B cell (primary cell): ENCODE measurements at regions not wholly inside any gene's neighbourhood (a gene's known extent, or its start where the extent isn't known, plus 50 kb on each side); places are given as distances from the start of the nearest gene placed in this dataset.
"Not testable (repeated sequence)": the region's sequence is repeated elsewhere in the genome, so short reads cannot be mapped to it uniquely, and the experiment has no call there.

ENCODE experiments used
- ATAC-seq: fragments of 200-7000 bp; cut with Tn5 transposase; one replicate; pipeline ENCODE4 v1.10.0; 2021; ENCODE audit warnings: low read depth, mild to moderate bottlenecking, moderate number of reproducible peaks, moderate library complexity
- CTCF ChIA-PET: fragments of 350-600 bp; sonication (Branson Sonifier 250); formaldehyde crosslinking; loops from one replicate; lab custom pipeline; 2021; ENCODE audit warnings: antibody characterized with exemption, inconsistent platforms; lab: Charles Lee
- POLR2A ChIA-PET: fragments of 350-600 bp; sonication (Branson Sonifier 250); formaldehyde crosslinking; loops from one replicate; lab custom pipeline; 2021; ENCODE audit warnings: antibody characterized with exemption; lab: Charles Lee
- DNase-seq: peaks from one replicate; pipeline ENCODE4 v3.0.0; 2013
- H2AFZ ChIP-seq: 2 replicates; pipeline ENCODE4 v1.6.1; 2012; ENCODE audit warnings: mild to moderate bottlenecking, low read depth, low read length; ENCODE audit not compliant: insufficient read depth, poor library complexity, severe bottlenecking
- H3K27ac ChIP-seq, 2 donors: 1 replicate in 1 of 2; 2 replicates in 1 of 2; pipeline ENCODE4 v1.5.1; 2012 to 2013; ENCODE audit warnings: low read length in 2 of 2, mild to moderate bottlenecking in 2 of 2, moderate library complexity in 1 of 2
- H3K27me3 ChIP-seq, 4 experiments: fragments of 200-600 bp in 1 of 4; sonication (generic) in 1 of 4; replicated peaks in 1 of 4; 1 replicate in 2 of 4; 2 replicates in 2 of 4; pipeline versions ENCODE4 v1.6.1 to v1.7.0; 2013 to 2016; ENCODE audit warnings: low read length in 3 of 4, mild to moderate bottlenecking in 2 of 4, mixed read lengths in 1 of 4, moderate library complexity in 1 of 4; ENCODE audit not compliant: insufficient read depth in 4 of 4, control insufficient read depth in 3 of 4; ENCODE audit errors: control extremely low read depth in 1 of 4
- H3K36me3 ChIP-seq, 2 experiments: replicated peaks in 1 of 2; 1 replicate in 1 of 2; 2 replicates in 1 of 2; pipeline versions ENCODE4 v1.6.1 to v1.7.1; 2013; ENCODE audit warnings: low read length in 1 of 2; ENCODE audit not compliant: insufficient read depth in 2 of 2, control insufficient read depth in 1 of 2; ENCODE audit errors: control extremely low read depth in 1 of 2, extremely low read depth in 1 of 2
- H3K4me1 ChIP-seq, 2 donors: fragments of 200-600 bp in 1 of 2; sonication (generic) in 1 of 2; 1 replicate in 1 of 2; 2 replicates in 1 of 2; pipeline versions ENCODE4 v1.5.1 to v1.6.1; 2013 to 2017; ENCODE audit warnings: low read length in 2 of 2; ENCODE audit not compliant: control insufficient read depth in 2 of 2, insufficient read depth in 2 of 2
- H3K4me2 ChIP-seq: replicated peaks from 2 replicates; pipeline ENCODE3; 2012; ENCODE audit warnings: mild to moderate bottlenecking, low read depth, low read length; ENCODE audit not compliant: poor library complexity, severe bottlenecking
- H3K4me3 ChIP-seq, 5 experiments: fragments of 200-600 bp in 1 of 5; sonication (generic) in 1 of 5; 1 replicate in 3 of 5; 2 replicates in 2 of 5; pipeline versions ENCODE4 v1.5.1 to v1.7.0; 2011 to 2016; ENCODE audit warnings: low read length in 4 of 5, mild to moderate bottlenecking in 4 of 5, low read depth in 2 of 5, control low read depth in 1 of 5, moderate library complexity in 1 of 5; ENCODE audit not compliant: insufficient read depth in 1 of 5; ENCODE audit errors: control extremely low read depth in 1 of 5, extremely low read depth in 1 of 5
- H3K79me2 ChIP-seq: fragments of 200-600 bp; sonication (generic); one replicate; pipeline ENCODE4 v1.6.0; 2016; ENCODE audit warnings: low read length; ENCODE audit not compliant: control insufficient read depth, insufficient read depth
- H3K9ac ChIP-seq: fragments of 200-600 bp; sonication (generic); 2 replicates; pipeline ENCODE4 v1.6.1; 2017; ENCODE audit warnings: mild to moderate bottlenecking, low read length, moderate library complexity
- H3K9me3 ChIP-seq, 3 donors: one replicate each; pipeline versions ENCODE4 v1.6.1 to v1.7.1; 2013; ENCODE audit warnings: low read length in 2 of 3; ENCODE audit not compliant: control insufficient read depth in 2 of 3, insufficient read depth in 1 of 3; ENCODE audit errors: control extremely low read depth in 1 of 3
- H4K20me1 ChIP-seq: 2 replicates; pipeline ENCODE4 v1.6.0; 2012; ENCODE audit warnings: mild to moderate bottlenecking, low read length; ENCODE audit not compliant: insufficient read depth, control insufficient read depth, poor library complexity, severe bottlenecking
- H3K27ac Mint-ChIP-seq: one replicate; pipeline ENCODE4 v1.8.0; 2021; ENCODE audit warnings: mixed read lengths
- H3K27me3 Mint-ChIP-seq: one replicate; pipeline ENCODE4 v1.8.0; 2021; ENCODE audit warnings: mixed read lengths
- H3K4me1 Mint-ChIP-seq: one replicate; pipeline ENCODE4 v1.8.0; 2021; ENCODE audit warnings: mixed read lengths
- H3K4me3 Mint-ChIP-seq: one replicate; pipeline ENCODE4 v1.8.0; 2021; ENCODE audit warnings: mixed read lengths
- H3K9me3 Mint-ChIP-seq: one replicate; pipeline ENCODE4 v1.8.0; 2022; ENCODE audit warnings: mixed read lengths; ENCODE audit not compliant: insufficient read depth
- WGBS: methylation state at CpG from one replicate; pipeline ENCODE4 v1.1.5; 2013; ENCODE audit warnings: missing lambda C conversion rate; ENCODE audit not compliant: insufficient coverage; 5-methylcytosine and 5-hydroxymethylcytosine counted together
- intact Hi-C: fragments of 100-400 bp; cut with micrococcal nuclease; formaldehyde crosslinking; loops from one replicate; pipeline ENCODE4 v1.10.0; 2022

DNA sequence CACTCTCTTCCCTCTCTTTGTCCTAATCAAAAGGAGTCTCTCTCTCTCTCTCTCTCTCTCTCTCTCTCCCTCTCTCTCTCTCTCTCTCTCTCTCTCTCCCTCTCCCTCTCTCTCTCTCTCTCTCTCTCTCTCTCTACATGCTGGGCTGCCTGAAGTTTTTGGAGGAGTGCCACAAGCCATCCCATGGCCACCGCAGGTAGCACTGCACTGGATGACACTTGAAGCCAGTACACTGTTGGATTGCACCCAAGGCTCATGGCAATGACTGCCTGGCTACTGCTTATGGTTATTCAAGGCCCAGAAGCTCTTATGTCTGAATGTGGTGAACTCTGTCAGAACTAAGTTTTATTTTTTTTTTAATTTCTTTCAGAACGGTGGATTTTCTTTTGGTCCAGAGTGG is 115.2 kb downstream of the SPIN4 start:
- H3K4me1 ChIP-seq, H3K27me3 ChIP-seq, H3K79me2 ChIP-seq, DNase-seq, ATAC-seq, H3K9ac ChIP-seq, H3K27ac Mint-ChIP-seq, H3K4me2 ChIP-seq, POLR2A ChIA-PET, H3K4me3 Mint-ChIP-seq, H3K36me3 ChIP-seq, H3K9me3 ChIP-seq, H4K20me1 ChIP-seq, CTCF ChIA-PET, H2AFZ ChIP-seq, H3K27me3 Mint-ChIP-seq, H3K4me1 Mint-ChIP-seq, H3K9me3 Mint-ChIP-seq, H3K27ac ChIP-seq, intact Hi-C loops, H3K4me3 ChIP-seq: not testable (repeated sequence)
- no CpG with 5 or more reads among the region's 2 CpGs for WGBS

- H3K27ac ChIP-seq, ATAC-seq, H3K4me3 Mint-ChIP-seq, H3K27ac Mint-ChIP-seq, H3K27me3 Mint-ChIP-seq, H3K4me1 Mint-ChIP-seq, DNase-seq, H3K27me3 ChIP-seq, CTCF ChIA-PET, POLR2A ChIA-PET, H3K4me3 ChIP-seq, H2AFZ ChIP-seq, H3K4me2 ChIP-seq, intact Hi-C loops, H3K9me3 ChIP-seq, H3K9ac ChIP-seq, H3K4me1 ChIP-seq, H3K36me3 ChIP-seq, H3K9me3 Mint-ChIP-seq, H4K20me1 ChIP-seq, H3K79me2 ChIP-seq: not testable (repeated sequence)
- no CpG with 5 or more reads among the region's 10 CpGs for WGBS
Measured at GRCh38 chrX:63233013-63233412, 118.1 kb downstream of the SPIN4 start.

DNA sequence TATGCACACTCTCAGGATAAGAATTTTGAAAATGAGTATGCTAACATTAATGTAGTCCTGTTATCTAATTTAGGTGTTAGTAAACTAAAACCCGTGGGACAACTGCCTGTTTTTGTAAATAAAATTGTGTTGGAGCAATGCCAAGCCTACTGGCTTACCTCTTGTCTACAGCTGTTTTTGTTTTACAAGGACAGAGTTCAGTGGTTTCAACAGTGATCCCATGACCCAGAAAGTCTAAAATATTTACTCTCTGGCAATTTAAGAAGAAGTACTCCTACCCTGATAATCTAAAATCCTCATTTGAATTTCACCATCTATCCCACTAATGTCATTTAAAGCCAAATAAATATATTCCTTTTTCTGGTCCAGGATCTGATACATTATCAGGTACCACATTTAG is 132.9 kb downstream of the SPIN4 start:
- H3K4me3 ChIP-seq, H3K4me1 Mint-ChIP-seq, H3K79me2 ChIP-seq, DNase-seq, H3K27me3 ChIP-seq, H3K9me3 Mint-ChIP-seq, H3K4me3 Mint-ChIP-seq, POLR2A ChIA-PET, H4K20me1 ChIP-seq, H3K4me2 ChIP-seq, H2AFZ ChIP-seq, H3K27ac ChIP-seq, H3K4me1 ChIP-seq, CTCF ChIA-PET, H3K9me3 ChIP-seq, H3K9ac ChIP-seq, H3K27ac Mint-ChIP-seq, ATAC-seq, H3K27me3 Mint-ChIP-seq, H3K36me3 ChIP-seq, intact Hi-C loops: not testable (repeated sequence)
- WGBS: no CpG with 5 or more reads among the region's 1 CpG

DNA sequence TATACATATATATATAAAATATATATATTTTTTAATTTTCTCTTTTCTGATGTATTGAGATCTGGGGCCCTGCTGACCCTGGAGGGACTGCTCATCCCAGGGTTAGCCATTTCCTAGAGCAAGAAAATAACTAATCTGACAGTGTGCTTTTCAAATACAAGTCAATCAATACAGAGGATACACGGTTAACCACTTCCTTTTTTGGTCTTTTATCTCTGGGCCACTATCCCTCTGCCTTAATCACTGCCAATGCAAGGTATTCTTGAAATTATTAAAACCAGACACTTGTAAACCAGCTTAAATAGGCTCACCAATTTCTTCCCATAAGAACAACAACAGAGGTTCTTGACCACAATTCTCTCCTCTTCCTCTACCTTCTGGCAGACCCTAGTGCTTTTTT is 133.6 kb downstream of the SPIN4 start:
- H3K36me3 ChIP-seq, H4K20me1 ChIP-seq, H3K4me3 ChIP-seq, ATAC-seq, H3K27ac ChIP-seq, H3K4me1 Mint-ChIP-seq, DNase-seq, H3K4me3 Mint-ChIP-seq, H2AFZ ChIP-seq, H3K9ac ChIP-seq, H3K27me3 ChIP-seq, intact Hi-C loops, H3K79me2 ChIP-seq, H3K27ac Mint-ChIP-seq, POLR2A ChIA-PET, H3K4me2 ChIP-seq, H3K9me3 ChIP-seq, H3K4me1 ChIP-seq, H3K9me3 Mint-ChIP-seq, CTCF ChIA-PET, H3K27me3 Mint-ChIP-seq: not testable (repeated sequence)
- WGBS: no CpG with 5 or more reads among the region's 1 CpG
